ENCODE measurements at regions not wholly inside any gene's neighbourhood (a gene's known extent, or its start where the extent isn't known, plus 50 kb on each side); places are given as distances from the start of the nearest gene placed in this dataset.
A peak's percentile ranks its signal among the peaks of the same experiment; 100 is the strongest.

DNA sequence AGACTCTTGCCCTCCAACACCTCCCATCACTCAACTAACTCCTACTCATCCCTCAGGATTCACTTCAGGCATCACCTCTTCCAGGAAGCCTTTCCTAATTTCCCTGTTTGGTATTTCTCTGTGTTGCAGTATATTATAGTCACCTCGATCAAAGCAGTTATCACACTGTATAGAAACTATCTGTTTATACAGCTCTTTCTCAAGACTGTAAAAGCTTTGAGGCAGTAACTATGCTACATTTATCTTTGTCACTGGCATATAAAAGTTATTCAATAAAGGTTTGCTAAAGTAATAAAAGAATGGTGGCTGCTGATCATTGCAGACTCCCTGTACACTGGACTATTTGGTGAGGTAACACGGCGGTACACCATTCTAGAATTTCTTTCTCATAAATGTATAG is 284.9 kb downstream of the PAX3 start:
- TF ChIP-seq, protein P1, sequence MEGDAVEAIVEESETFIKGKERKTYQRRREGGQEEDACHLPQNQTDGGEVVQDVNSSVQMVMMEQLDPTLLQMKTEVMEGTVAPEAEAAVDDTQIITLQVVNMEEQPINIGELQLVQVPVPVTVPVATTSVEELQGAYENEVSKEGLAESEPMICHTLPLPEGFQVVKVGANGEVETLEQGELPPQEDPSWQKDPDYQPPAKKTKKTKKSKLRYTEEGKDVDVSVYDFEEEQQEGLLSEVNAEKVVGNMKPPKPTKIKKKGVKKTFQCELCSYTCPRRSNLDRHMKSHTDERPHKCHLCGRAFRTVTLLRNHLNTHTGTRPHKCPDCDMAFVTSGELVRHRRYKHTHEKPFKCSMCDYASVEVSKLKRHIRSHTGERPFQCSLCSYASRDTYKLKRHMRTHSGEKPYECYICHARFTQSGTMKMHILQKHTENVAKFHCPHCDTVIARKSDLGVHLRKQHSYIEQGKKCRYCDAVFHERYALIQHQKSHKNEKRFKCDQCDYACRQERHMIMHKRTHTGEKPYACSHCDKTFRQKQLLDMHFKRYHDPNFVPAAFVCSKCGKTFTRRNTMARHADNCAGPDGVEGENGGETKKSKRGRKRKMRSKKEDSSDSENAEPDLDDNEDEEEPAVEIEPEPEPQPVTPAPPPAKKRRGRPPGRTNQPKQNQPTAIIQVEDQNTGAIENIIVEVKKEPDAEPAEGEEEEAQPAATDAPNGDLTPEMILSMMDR (IDR thresholded peaks at IDR 0.05) = no peak
- Mint-ChIP-seq H3K9me3 (peaks cover 4% of the 10 kb centered on the region), H3K27ac (no peak overlapping the region), H3K4me3 (no peak overlapping the region), H3K36me3 (ENCODE audit: low read depth) (no peaks in the 10 kb centered on the region), H3K4me1 (peaks cover 8% of the 10 kb centered on the region), H3K27me3 (ENCODE audit: low read depth, poor library complexity) (peaks cover 23% of the 10 kb centered on the region)
- DNase-seq = no peak

GRCh38 chr2:222000326-222000725 is 298.5 kb downstream of the PAX3 start:
- TF ChIP-seq, protein P1 (IDR thresholded peaks at IDR 0.05) = no peak
- Mint-ChIP-seq H3K4me1 (peaks cover 16% of the 10 kb centered on the region), H3K4me3 (no peak overlapping the region), H3K27ac (no peak overlapping the region), H3K36me3 (ENCODE audit: low read depth) (no peaks in the 10 kb centered on the region), H3K27me3 (ENCODE audit: low read depth, poor library complexity) (peaks cover 4% of the 10 kb centered on the region), H3K9me3 (peaks cover 18% of the 10 kb centered on the region)
- no peak for DNase-seq

- Mint-ChIP-seq H3K9me3 (peaks cover 21% of the 10 kb centered on the region), H3K27me3 (ENCODE audit: low read depth, poor library complexity) (peaks cover 4% of the 10 kb centered on the region), H3K4me1 (peaks cover 16% of the 10 kb centered on the region), H3K27ac (no peak overlapping the region), H3K36me3 (ENCODE audit: low read depth) (no peaks in the 10 kb centered on the region), H3K4me3 (no peak overlapping the region)
- TF ChIP-seq, protein P1 (IDR thresholded peaks at IDR 0.05) = no peak
- DNase-seq = no peak
Observed at GRCh38 chr2:221999717-222000116, 299.1 kb downstream of the PAX3 start.

DNA sequence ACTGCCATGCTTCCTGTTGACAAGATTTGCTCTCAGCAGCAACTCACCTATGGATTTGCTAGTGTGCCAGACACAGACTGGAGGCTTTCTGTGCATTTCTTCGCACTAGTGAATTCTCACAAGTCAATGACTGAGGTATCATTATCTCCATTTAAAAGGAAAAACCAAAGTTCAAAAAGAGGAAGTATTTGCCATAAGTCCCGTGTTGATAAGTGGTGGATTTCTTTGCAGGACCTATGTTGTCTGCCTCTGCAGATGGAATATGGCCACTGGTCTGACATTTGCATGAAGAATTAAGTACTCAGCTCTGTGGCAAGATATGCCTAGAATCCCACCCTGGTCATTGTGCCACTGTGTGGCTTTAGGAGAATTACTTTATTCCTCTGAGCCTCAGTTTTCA is 299.6 kb downstream of the PAX3 start:
- peaks cover 16% of the 10 kb centered on the region for H3K4me1 Mint-ChIP-seq
- H3K36me3 Mint-ChIP-seq (ENCODE audit: low read depth) = no peaks in the 10 kb centered on the region
- H3K4me3 Mint-ChIP-seq = no peak overlapping the region
- DNase-seq = no peak
- peaks cover 4% of the 10 kb centered on the region for H3K27me3 Mint-ChIP-seq (ENCODE audit: low read depth, poor library complexity)
- H3K27ac Mint-ChIP-seq = no peak overlapping the region
- TF ChIP-seq, protein P1 (IDR thresholded peaks at IDR 0.05) = no peak
- peaks cover 21% of the 10 kb centered on the region for H3K9me3 Mint-ChIP-seq

GRCh38 chr2:221997683-221998082 is 301.1 kb downstream of the PAX3 start:
- TF ChIP-seq, protein P1 (IDR thresholded peaks at IDR 0.05) = no peak
- Mint-ChIP-seq H3K4me1 (peaks cover 16% of the 10 kb centered on the region), H3K4me3 (no peak overlapping the region), H3K36me3 (ENCODE audit: low read depth) (no peaks in the 10 kb centered on the region), H3K27ac (peak overlapping the region; percentile 27), H3K27me3 (ENCODE audit: low read depth, poor library complexity) (no peaks in the 10 kb centered on the region), H3K9me3 (peaks cover 14% of the 10 kb centered on the region)
- DNase-seq = no peak

DNA sequence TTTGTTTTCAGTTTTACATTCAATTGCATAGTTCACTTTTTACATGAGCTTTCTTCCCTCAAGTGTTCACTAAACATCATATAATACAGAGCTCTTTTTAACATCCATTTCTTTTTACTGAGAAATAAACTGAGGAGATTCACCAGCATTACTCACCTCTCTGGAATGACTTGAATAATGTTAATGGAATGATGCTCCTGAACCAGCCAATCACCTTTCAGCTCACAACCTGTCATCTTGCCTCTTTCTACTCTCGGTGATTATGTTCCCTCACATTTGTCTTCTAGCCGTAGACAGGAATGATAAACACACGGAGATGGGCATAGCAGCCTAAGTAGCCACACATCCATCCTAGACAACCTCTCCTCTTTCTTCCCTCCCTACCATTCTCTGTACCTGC is 301.7 kb downstream of the PAX3 start:
- TF ChIP-seq, protein P1 (IDR thresholded peaks at IDR 0.05) = no peak
- peaks cover 16% of the 10 kb centered on the region for H3K4me1 Mint-ChIP-seq
- DNase-seq = no peak
- H3K9me3 Mint-ChIP-seq = peaks cover 9% of the 10 kb centered on the region
- no peak overlapping the region for H3K4me3 Mint-ChIP-seq
- H3K36me3 Mint-ChIP-seq (ENCODE audit: low read depth) = no peaks in the 10 kb centered on the region
- H3K27ac Mint-ChIP-seq = no peak overlapping the region
- no peaks in the 10 kb centered on the region for H3K27me3 Mint-ChIP-seq (ENCODE audit: low read depth, poor library complexity)
